GM23338 (cell line): ENCODE measurements at regions not wholly inside any gene's neighbourhood (a gene's known extent, or its start where the extent isn't known, plus 50 kb on each side); places are given as distances from the start of the nearest gene placed in this dataset.

Experiments used
- CREB1 ChIP-seq: fragments of 250-450 bp; sonication (Bioruptor Pico); IDR thresholded peaks from 2 replicates; pipeline ENCODE4 v1.5.0; 2020; ENCODE audit warnings: low read depth, mild to moderate bottlenecking, moderate library complexity
- CTCF ChIP-seq, 2 experiments: fragments of 200-600 bp in 1 of 2; sonication (generic) in 1 of 2; conservative IDR thresholded peaks; 2 replicates each; pipeline versions ENCODE4 v1.5.1 to v1.6.1; 2016 to 2017; ENCODE audit warnings: antibody characterized with exemption in 2 of 2, low read depth in 2 of 2, mild to moderate bottlenecking in 2 of 2, moderate library complexity in 1 of 2
- ETS1 ChIP-seq: IDR thresholded peaks from 2 replicates; pipeline ENCODE4 v1.6.1; 2016; ENCODE audit warnings: antibody characterized with exemption
- EZH2 ChIP-seq: fragments of 200-600 bp; sonication (generic); IDR thresholded peaks from one replicate; pipeline ENCODE4 v1.8.0; 2017; ENCODE audit warnings: antibody characterized with exemption, mild to moderate bottlenecking, low read depth; ENCODE audit not compliant: unreplicated experiment
- EZH2phosphoT487 ChIP-seq: fragments of 200-600 bp; sonication (generic); IDR thresholded peaks from one replicate; pipeline ENCODE4 v1.8.1; 2018; ENCODE audit warnings: antibody characterized with exemption; ENCODE audit not compliant: unreplicated experiment
- NANOG ChIP-seq: IDR thresholded peaks from 2 replicates; pipeline ENCODE4 v1.6.1; 2016; ENCODE audit warnings: antibody characterized with exemption, borderline replicate concordance
- POLR2AphosphoS5 ChIP-seq: IDR thresholded peaks from 2 replicates; pipeline ENCODE4 v1.6.1; 2016; ENCODE audit warnings: antibody characterized with exemption, low read depth

GRCh38 chr22:45093609-45094008 lies 70.1 kb upstream of the NUP50 start:
- TF ChIP-seq POLR2AphosphoS5 (no peak), CTCF (conservative IDR thresholded peaks at IDR 0.05; ENCODE audit: low read depth in 2 of 2) (no peak), EZH2phosphoT487 (no peak), CREB1 (CRISPR knock-in tag) (no peak), ETS1 (no peak), EZH2 (no peak), NANOG (no peak)
